SHP77 (cell line): ENCODE measurements at regions not wholly inside any gene's neighbourhood (a gene's known extent, or its start where the extent isn't known, plus 50 kb on each side); places are given as distances from the start of the nearest gene placed in this dataset.
"Not testable (repeated sequence)": the region's sequence is repeated elsewhere in the genome, so short reads cannot be mapped to it uniquely, and the experiment has no call there.

Source experiments
- DNase-seq, 2 experiments: peaks; one replicate each; lab custom pipeline; 2025; lab: John Stamatoyannopoulos, UW

DNA sequence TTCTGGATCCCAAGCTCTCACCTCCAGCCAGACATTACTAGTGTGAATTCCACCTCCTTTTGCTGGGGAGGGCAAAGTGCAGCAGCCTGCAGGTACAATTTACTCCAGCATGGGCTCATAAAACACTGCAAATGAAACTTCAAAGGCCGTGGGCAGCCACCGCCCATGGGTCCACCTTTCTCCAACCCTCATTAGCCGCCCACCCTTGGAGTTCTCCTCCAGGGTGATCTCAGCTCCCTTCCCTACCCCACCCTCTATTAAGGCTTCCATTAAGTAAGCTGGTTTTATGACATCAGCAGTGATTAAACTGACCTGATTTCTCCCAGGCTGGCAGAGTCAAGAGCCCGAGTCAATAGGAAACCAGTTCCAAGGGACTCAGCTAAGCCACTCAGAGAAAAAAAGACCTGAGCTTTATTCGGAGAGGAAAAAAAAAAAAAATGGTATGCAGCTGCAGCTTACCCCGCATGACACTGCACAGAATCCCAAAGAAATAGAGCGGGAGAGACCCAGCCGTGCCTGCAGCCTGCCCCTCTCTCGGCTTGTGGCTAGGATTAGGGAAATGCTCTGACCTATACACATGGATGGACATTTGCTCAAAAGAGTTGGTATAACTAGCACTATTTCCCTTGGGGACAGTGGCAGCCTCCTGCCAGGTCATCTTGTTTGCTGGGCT lies 319.6 kb downstream of the PTTG2 start:
- no peak for DNase-seq

DNA sequence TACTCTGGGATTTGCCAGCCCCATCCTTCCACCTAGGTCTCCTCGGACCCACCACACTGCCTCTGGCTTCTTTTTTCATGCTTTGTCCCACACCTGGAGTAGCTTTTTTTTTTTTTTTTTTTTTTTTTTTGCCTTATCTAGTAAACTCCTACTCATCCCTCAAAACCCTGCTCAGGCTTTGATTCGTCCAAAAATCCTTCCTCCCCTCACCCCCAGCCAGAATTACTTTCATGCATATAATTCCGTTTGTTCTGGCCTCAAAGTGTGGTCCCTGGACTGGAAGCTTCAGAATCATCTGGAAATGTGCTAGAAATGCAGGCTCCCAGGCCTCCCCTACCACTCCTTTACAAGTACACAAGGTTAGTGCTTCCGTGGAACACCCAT lies 320.1 kb downstream of the PTTG2 start:
- no peak for DNase-seq

DNA sequence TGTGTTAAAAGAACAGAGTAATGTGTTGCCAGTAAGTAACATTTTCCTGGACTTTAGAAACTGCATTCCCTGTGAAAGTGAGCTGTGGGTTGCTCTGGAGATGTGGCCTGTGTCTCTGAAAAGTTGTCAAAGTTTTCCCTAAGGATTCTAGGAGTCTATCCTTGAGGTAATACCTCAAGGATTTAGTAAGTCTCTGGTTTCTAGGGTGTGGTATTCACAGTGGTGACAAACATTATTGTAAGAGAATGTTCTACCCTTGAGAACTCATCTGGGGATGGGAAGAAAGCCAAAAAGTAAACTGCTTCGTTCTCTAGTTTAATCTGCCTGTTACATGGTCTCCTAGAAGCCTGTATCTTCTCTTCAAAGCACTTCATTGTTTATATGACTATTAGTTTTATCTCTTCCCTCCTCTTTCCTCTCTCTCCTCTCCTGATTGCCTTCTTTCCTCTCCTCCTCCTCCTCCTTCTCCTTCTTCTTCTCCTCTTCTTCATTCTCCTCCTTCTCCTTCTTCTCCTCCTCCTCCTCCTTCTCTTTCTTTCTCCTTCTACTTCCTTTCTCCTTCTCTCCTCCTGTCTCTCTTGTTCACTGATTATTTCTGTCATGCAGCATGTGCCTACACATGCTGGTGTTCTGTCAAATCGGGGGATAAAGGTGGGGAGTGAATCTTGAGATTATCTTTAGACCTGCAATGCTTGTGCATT lies 321.3 kb downstream of the PTTG2 start:
- DNase-seq: no peak

DNA sequence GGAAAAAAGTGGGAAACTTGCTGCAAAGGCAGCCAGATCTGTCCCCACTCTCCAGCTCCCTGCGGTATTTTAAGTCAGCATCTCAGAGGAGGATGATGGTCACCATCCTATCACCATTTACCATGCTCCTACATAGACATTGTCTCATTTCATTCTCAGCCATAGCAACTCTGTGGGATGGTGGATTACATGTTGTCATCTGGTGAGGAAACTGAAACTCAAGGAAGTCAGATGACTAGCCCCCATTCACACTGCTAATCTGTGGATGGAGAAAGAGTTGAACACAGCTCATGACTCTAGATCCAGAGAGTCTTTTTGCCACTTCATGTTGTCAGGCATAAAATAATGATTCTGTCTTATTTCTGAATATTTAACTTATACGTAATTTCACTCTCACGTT lies 323.5 kb downstream of the PTTG2 start:
- no peak for DNase-seq

DNA sequence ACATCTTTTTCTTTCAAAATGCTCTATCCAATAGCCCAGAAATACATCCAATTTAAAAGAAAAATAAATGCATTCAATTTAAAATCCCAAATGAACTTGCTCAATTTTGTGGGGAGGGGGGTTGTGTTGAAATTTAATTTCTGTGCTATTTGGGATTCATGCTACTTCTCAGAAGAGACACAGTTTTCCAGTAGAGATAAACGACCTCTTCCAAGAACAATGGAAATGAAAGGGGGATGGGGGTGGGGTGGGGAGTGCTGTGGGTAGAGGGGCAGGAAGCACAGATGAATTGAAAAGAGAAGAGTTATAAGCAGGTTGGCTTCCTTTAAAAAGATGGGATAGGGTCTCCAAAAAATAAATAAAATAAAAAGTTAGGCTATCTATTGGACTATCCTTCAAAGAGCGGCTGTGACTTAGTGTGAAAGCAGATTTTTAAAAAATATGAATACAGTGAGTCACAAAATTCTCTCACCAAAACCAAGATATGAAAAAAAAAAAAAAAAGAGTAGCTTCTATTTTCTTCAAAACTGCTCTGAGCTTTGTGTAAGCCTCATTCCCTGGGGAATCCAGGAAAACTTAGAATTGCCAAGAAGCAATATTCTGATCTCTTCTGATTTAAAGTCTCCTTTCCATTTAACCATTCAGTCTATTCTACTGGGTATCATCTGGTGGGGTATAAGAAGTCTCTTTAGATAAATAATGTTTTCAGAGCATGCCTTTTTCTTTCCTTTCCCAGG lies 324.3 kb downstream of the PTTG2 start:
- no peak for DNase-seq

DNA sequence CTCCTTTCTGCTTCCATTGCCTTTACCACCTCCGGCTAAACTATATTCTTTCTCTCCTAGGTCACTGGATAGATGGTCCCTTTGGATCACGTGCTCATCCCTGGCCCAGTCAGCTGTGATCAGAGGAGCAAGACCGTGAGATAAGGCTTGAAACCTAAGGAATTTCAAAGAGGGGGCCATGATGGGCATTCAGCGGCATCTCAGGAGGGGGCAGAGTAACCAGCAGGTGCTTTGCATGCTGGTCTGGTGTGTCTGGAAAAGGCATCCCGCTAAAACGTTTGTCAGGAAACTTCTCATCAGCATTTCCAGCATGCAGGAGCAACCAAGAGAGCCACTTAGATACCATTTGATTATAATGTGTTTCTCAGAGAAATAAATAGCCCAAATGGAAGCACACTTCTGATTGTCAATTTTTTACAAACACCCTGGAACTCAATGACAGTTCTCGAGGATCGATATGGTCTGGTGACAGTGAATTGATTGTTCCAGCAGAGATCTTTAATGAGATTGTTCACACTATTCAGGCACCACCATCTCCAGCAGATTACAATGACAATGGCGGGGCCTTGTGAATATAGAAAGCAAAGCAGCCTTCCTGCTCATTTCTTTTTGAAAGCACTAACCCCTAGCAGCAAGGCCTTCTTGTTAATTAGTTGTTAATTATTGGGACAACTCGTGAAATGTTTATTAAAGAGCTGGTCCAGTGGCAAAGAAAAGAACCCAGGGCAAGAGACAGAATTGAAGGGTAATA lies 327.1 kb downstream of the PTTG2 start:
- DNase-seq: no peak

DNA sequence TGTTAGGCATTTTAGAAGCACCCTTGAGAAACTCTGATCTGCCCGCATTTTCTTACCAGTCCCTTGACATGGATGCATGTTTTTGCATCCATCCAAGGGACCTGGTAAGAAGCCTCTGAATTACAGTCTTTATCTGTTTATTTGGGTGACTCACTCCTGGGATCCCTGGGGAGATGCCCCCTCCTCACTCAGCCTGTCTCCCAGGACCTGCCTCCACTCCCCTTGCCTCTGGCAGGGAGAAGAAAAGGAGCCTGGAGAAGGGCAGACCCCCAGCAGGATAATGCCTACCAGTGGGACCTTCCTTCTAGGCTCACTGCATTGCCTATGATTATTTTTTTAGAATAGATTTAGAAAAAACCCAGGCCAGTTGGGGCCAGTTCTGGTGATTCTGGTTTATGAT lies 329.4 kb downstream of the PTTG2 start:
- no peak for DNase-seq

DNA sequence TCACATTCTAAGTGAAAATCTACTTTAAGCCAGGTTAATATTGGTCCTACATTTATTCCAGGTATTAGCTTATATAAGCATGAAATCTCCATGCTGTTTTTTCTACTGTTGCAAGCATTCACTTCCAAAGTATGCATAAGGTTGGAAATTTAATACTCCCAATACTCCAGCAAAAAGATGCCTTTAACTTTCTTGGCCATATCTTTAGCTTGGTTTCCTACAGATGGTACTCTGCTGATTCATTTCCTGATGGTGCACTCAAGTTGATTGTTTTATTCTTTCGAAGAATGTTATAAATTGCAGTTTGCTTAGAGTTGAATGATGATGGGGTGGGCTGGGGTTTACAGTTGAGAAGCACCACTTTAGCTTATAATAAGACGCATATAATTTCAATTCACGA lies 330.2 kb downstream of the PTTG2 start:
- DNase-seq: no peak

DNA sequence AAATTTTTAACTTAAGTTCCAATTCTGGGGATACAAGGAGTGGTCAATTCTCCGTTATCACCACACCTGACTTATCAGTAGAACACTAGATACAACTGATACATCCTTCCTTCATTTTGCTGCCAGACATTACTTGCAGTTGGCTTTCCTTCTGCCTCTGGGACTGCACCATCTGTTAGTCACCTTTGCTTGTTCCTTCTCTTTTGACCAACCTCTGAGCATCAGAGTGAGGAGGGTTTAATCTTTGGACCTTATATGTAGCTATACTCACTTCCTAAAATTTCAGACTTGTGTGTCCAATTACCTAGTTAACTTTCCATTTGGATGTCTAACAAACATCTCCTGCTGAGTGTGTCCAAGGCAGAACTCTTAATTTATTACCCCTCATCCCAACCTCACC lies 330.7 kb downstream of the PTTG2 start:
- no peak for DNase-seq

DNA sequence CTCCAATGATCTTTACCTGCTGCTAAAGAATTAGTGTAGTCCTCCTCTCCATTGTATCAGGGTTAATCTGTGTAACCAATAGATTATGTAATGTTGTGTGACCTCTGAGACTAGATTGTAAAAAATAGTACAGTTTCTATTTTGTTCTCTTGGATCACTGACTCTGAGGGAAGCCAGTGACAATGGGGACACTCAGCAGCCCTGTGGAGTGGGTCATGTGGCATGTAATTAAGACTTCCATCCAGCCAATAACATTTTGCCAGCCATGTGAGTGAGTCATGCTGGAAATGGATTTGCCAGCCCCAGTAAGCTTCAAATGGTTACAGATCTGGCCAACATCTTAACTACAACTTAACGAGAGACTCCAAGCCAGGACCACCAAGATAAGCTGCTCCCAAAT lies 332.3 kb downstream of the PTTG2 start:
- DNase-seq: no peak

DNA sequence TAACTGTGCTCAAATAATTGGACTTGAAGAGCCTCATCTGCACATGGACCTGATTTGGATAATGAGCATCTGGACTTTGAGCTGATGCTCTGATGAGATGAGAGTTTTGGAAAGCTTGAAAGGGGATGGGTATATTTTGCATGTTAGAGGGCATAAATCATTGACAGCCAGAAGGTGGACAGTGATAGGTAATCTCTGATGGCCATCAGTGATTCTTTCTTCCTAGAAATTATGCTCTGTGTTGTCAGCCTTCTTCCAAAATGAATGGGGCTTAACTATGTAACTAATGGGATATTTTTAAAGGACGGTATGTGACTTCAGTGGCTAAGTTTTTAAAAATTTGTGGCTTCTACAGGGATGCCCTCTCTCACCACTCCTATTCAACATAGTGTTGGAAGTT lies 334.0 kb downstream of the PTTG2 start:
- no peak for DNase-seq

DNA sequence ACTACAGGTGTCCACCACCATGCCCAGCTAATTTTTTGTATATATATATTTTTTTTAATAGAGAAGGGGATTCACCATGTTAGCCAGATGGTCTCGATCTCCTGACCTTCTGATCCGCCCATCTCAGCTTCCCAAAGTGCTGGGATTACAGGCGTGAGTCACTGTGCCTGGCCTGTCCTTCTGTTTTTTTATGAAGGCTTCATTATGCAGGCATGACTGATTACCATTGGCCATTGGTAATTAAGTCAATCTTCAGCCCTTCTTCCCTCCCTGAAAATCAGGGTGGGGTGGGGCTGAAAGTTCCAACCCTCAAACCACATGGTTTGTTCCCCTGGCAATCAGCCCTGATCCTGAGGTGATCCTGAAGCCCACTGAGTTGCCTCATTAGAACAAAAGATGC lies 336.9 kb downstream of the PTTG2 start:
- no peak for DNase-seq

DNA sequence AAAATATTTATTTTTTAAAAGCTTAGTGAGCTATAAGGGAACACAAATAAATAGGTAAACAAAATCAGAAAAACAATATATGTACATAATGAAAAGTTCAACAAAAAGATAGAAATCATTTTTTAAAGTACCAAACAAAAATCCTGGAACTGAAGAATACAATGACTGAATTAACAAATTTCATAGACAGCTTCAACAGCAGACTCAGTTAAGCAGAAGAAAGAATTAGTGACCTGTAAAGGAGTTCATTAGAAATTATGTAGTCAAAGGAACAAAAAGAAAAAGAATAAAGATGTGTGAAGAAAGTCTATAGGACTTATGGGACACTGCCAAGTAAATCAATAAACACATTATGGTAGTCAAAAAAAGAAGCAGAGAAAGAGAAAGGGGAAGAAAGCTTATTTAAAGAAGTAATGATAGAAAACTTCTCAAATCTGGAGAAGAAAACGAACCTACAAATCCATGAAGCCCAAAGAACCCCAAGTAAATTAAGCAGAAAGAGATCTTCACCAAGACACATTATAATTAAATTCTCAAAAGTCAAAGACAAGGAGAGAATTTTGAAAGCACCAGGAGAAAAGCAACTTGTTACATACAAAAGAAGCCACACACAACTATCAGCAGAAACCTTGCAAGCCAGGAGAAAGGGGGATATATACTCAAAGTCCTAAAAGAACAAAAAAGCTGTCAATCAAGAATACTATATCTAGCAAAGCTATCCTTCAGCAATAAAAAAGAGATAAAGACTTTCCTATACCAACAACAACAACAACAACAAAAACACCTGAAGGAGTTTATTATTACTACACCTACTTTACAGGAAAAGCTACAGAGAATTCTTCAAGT lies 338.9 kb downstream of the PTTG2 start:
- DNase-seq: no peak

DNA sequence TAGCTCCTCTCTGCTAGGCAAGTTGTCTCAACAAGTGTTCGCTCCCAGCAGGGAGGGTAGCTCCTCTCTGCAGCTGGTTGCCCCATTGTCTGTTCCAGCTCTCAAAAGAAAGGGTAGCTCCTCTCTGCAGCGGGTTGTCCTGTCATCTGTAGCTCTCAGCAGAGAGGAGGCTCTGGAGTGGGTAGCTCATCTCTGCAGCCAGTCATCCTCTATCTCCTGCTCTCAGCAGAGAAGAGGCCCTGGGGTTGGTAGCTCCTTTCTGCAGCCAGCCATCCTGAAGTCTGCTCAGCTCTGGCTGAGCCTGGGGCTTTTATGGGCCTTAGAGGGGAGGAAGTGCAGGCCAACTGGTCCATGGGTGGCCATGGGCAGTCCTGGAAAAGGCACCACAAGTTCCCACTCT lies 342.7 kb downstream of the PTTG2 start:
- DNase-seq: no peak

DNA sequence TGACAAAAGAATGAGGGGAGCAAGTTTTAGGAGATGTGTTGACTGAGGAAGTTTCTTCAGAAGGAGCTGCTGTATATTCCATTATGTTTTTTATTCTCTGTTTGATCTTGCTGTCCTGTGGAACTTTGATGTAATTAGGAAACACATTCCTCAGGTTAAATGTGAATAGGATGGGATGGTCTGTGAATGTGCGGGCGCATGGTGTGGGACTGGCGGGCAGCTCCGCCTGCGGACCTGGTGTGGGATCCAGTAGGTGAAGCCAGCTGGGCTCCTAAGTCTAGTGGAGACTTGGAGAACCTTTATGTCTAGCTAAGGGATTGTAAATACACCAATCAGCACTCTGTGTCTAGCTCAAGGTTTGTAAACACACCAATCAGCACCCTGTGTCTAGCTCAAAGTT lies 344.3 kb downstream of the PTTG2 start:
- not testable (repeated sequence) for DNase-seq

DNA sequence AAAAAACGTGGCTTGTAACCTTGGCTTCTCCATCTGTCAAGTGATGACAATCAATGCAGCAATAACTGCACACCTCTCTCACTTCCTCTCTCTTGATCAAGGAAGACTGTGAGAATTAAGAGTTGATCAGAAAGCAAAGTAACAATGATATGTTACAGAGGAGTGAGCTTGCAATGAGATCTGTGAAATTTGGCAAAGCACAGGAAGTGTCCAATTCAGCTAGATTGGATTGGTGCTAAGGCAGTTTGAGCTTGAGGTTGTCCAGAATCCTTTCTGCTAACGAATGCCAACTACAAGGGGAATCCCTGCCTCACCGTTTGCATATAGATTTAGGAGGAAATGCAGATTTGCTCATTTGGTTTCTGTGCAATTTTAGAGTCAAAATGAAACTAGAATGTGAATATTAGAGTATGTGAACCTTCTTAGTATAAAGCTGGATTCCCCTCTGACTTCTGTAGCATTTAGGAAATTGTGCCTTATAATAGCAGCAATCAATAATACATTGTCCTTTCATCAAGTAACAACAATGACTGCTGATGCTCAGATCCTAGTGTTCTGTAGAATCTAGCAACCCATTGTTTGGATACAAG lies 346.4 kb downstream of the PTTG2 start:
- no peak for DNase-seq

DNA sequence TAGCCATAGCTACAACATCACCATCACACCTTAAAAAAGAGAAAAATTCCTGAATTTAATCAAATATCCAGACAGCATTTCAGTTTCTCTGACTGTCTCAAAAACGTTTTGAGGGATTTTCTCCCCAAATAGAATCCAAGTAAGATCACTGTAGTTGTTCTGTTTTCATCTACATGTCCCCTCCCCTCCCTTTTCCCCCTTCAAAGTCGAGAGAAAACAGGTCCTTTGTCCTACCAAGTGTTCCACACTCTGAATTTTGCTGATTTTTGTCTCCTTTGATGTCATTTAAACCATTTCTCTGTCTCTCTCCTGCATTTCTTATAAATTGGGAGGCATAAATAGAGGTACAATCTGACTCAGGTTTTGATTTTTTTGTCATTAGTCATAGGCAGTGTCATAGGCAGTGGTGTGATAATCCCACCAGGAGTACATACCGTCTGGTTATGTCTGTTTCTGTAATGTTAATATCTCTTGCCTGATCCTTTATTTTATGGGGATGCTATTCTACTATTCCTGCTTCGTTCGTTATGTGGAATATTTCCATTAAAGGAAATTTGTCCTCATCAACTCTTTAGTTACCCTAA lies 348.6 kb downstream of the PTTG2 start:
- no peak for DNase-seq

DNA sequence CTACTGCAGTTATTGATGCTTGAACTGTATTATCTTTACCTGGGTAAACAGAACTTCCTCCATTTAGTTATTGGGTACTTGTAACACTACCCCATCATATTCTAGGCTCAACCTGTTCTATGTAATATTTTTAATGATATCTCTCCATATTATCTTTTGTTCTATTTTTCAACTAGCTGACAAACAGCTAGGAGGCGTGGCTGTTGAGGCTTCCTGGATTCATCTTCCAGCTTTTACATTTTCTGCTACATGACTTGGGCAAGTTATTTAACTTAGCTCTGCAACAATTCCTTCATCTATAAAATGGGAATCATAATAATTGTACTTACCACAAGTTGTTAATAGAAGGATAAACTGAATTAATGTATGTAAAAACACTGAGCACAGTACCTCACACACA lies 349.3 kb downstream of the PTTG2 start:
- no peak for DNase-seq

DNA sequence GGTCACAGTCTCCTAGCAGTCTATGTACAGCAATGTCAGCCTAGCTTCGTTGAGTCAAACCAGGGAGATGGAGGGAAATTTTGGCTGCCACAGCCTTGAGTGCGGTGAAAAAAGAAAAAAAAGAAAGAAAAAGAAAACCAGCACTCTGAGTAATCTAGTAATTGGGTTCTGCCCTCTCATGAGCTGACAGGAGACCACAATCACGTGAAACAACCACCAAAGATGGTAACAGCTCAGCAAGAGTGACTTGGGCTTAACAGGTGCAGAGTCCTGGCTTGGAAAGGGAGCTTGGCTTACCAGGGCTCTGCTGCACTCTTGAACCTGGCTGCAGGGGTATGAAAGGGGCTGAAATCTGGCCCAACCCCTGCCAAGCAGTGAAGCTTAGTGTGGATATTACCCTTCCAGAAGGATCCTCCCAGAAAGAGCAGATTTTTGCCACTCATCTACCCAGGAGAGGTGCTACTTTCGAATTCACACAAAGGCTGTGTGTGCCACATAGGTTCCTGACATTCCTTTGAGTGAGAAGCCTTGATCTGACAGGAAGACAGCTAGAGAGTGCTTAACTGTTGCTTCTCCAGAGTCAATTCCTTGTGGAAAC lies 350.3 kb downstream of the PTTG2 start:
- no peak for DNase-seq

DNA sequence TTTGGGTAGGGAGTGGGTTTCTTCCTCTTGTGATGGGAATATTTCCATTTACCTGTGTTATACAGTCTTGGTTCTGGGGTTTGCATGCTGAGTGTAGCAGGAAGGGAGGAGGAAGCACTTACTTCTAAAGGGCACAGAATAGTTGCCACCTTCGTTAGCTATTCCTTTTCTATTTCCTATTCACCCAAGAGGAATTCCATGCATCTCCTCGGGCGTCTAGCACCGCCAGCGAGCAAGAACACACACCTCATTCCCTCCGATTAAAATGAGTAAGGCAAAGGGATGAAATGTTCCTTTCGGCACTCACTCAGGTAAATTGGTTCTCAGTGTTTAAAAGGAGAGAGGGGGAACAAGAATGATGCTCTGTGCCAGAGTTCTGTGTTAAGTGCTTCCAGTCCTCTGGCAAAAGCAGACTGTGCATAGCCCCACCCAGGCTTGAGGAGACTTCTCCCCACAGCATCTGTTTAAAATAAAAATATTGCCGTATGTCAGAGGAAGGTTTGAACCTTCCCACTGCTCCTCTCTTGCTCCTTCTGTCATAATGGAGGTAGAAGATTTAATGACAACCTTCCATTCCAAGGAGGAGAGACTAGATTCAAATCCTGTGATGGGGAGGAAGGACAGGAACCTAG lies 351.4 kb downstream of the PTTG2 start:
- DNase-seq: no peak
